Epithelial cell of proximal tubule (primary cell): ENCODE measurements at regions not wholly inside any gene's neighbourhood (a gene's known extent, or its start where the extent isn't known, plus 50 kb on each side); places are given as distances from the start of the nearest gene placed in this dataset.

Experiments used
- DNase-seq: peaks from one replicate; pipeline ENCODE4 v3.0.0-alpha.2; 2011; ENCODE audit warnings: low read depth
- H3K4me3 ChIP-seq: 2 replicates; pipeline ENCODE4 v1.5.1; 2011; ENCODE audit warnings: low read depth, mild to moderate bottlenecking, low read length
- CTCF ChIP-seq: conservative IDR thresholded peaks from 2 replicates; pipeline ENCODE4 v1.5.1; 2012; ENCODE audit warnings: low read depth, mild to moderate bottlenecking, low read length

GRCh38 chr1:221309723-221310122 is 430.5 kb downstream of the HLX start:
- no peak for DNase-seq
- no peak for TF ChIP-seq CTCF
- H3K4me3 ChIP-seq = no peak overlapping the region

- no peak for DNase-seq
- no peak for TF ChIP-seq CTCF
- no peak overlapping the region for H3K4me3 ChIP-seq
Observed at GRCh38 chr1:221310180-221310579, 430.9 kb downstream of the HLX start.

- no peak overlapping the region for H3K4me3 ChIP-seq
- TF ChIP-seq CTCF = no peak
- DNase-seq = no peak
Observed at GRCh38 chr1:221315330-221315729, 426.6 kb downstream of the DUSP10 start.

- no peak for DNase-seq
- TF ChIP-seq CTCF = no peak
- H3K4me3 ChIP-seq = no peak overlapping the region
Observed at GRCh38 chr1:221316491-221317056, 425.3 kb downstream of the DUSP10 start.

- no peak for DNase-seq
- TF ChIP-seq CTCF = no peak
- H3K4me3 ChIP-seq = no peak overlapping the region
Observed at GRCh38 chr1:221317537-221317936, 424.4 kb downstream of the DUSP10 start.

GRCh38 chr1:221327954-221328353 is 413.9 kb downstream of the DUSP10 start:
- DNase-seq = no peak
- no peak overlapping the region for H3K4me3 ChIP-seq
- no peak for TF ChIP-seq CTCF

GRCh38 chr1:221328371-221328770 is 413.5 kb downstream of the DUSP10 start:
- no peak for TF ChIP-seq CTCF
- DNase-seq = no peak
- no peak overlapping the region for H3K4me3 ChIP-seq
